Uterus (tissue), 3 donors: ENCODE measurements at regions not wholly inside any gene's neighbourhood (a gene's known extent, or its start where the extent isn't known, plus 50 kb on each side); places are given as distances from the start of the nearest gene placed in this dataset.
"Not testable (repeated sequence)": the region's sequence is repeated elsewhere in the genome, so short reads cannot be mapped to it uniquely, and the experiment has no call there.

Experiments
- DNase-seq, 2 donors: peaks; one replicate each; pipeline ENCODE4 v3.0.0-alpha.2; 2019 to 2020
- H3K27ac ChIP-seq, 2 donors: fragments of 200-600 bp; sonication (generic); 1 replicate in 1 of 2; 2 replicates in 1 of 2; pipeline ENCODE4 v1.5.1; 2016 to 2018
- H3K27me3 ChIP-seq, 2 donors: fragments of 200-600 bp; sonication (generic); one replicate each; pipeline ENCODE4 v1.5.1; 2018 to 2019; ENCODE audit warnings: control low read depth in 1 of 2
- H3K36me3 ChIP-seq, 2 donors: fragments of 200-600 bp; sonication (generic); one replicate each; pipeline ENCODE4 v1.5.1; 2019; ENCODE audit warnings: control low read depth in 1 of 2
- H3K4me1 ChIP-seq, 2 donors: fragments of 200-600 bp; sonication (generic); one replicate each; pipeline ENCODE4 v1.5.1; 2018 to 2019; ENCODE audit warnings: control low read depth in 1 of 2
- H3K4me3 ChIP-seq, 2 donors: fragments of 200-600 bp; sonication (generic); 1 replicate in 1 of 2; 2 replicates in 1 of 2; pipeline ENCODE4 v1.5.1; 2018 to 2019; ENCODE audit warnings: mild to moderate bottlenecking in 1 of 2
- H3K9me3 ChIP-seq, 2 donors: fragments of 200-600 bp; sonication (generic); one replicate each; pipeline ENCODE4 v1.5.1; 2019; ENCODE audit warnings: control low read depth in 1 of 2
- CTCF ChIP-seq, 4 experiments: fragments of 200-600 bp in 2 of 4; fragments of 450-650 bp in 2 of 4; sonication (generic) in 2 of 4; IDR thresholded peaks; one replicate each; pipeline ENCODE4 v1.5.1; 2016 to 2019; ENCODE audit warnings: antibody characterized with exemption in 4 of 4, mild to moderate bottlenecking in 2 of 4, moderate library complexity in 1 of 4
- POLR2A ChIP-seq, 2 donors: fragments of 450-650 bp; IDR thresholded peaks; one replicate each; pipeline ENCODE4 v1.6.1; 2016; ENCODE audit warnings: antibody characterized with exemption in 2 of 2, mild to moderate bottlenecking in 1 of 2, moderate library complexity in 1 of 2
- intact Hi-C: fragments of 100-400 bp; cut with DNase I; formaldehyde crosslinking; loops from one replicate; pipeline ENCODE4 v1.15.1; 2023; ENCODE audit warnings: low total_unique reads
- donor health status: DM: yes; HTN: yes; CAD: no.

GRCh38 chr1:208344202-208344857, 100.1 kb upstream of the PLXNA2 start:
- Histone ChIP-seq H3K27ac (no peak overlapping the region), H3K27me3 (no peaks in the 10 kb centered on the region), H3K4me1 (no peaks in the 10 kb centered on the region), H3K9me3 (no peaks in the 10 kb centered on the region), H3K36me3 (no peaks in the 10 kb centered on the region), H3K4me3 (no peak overlapping the region)
- DNase-seq = no peak
- intact Hi-C loops = no loop called here
- no peak for TF ChIP-seq POLR2A (IDR thresholded peaks at IDR 0.05)
- no peak for TF ChIP-seq CTCF (IDR thresholded peaks at IDR 0.05)

GRCh38 chr1:208347191-208347590, 103.0 kb upstream of the PLXNA2 start:
- no peaks in the 10 kb centered on the region for H3K36me3 ChIP-seq
- no peak for DNase-seq
- no peak overlapping the region for H3K27ac ChIP-seq
- no peaks in the 10 kb centered on the region for H3K27me3 ChIP-seq
- no peak overlapping the region for H3K4me3 ChIP-seq
- no peaks in the 10 kb centered on the region for H3K4me1 ChIP-seq
- H3K9me3 ChIP-seq = no peaks in the 10 kb centered on the region
- no peak for TF ChIP-seq CTCF (IDR thresholded peaks at IDR 0.05)
- TF ChIP-seq POLR2A (IDR thresholded peaks at IDR 0.05) = no peak
- intact Hi-C loops = no loop called here

GRCh38 chr1:208349694-208350330, 105.6 kb upstream of the PLXNA2 start:
- H3K4me1 ChIP-seq = no peaks in the 10 kb centered on the region
- TF ChIP-seq POLR2A (IDR thresholded peaks at IDR 0.05) (no peak), CTCF (IDR thresholded peaks at IDR 0.05) (no peak)
- no peak for DNase-seq
- intact Hi-C loops = no loop called here
- H3K36me3 ChIP-seq = no peaks in the 10 kb centered on the region
- no peaks in the 10 kb centered on the region for H3K9me3 ChIP-seq
- no peak overlapping the region for H3K27ac ChIP-seq
- H3K27me3 ChIP-seq = no peaks in the 10 kb centered on the region
- no peak overlapping the region for H3K4me3 ChIP-seq

DNA sequence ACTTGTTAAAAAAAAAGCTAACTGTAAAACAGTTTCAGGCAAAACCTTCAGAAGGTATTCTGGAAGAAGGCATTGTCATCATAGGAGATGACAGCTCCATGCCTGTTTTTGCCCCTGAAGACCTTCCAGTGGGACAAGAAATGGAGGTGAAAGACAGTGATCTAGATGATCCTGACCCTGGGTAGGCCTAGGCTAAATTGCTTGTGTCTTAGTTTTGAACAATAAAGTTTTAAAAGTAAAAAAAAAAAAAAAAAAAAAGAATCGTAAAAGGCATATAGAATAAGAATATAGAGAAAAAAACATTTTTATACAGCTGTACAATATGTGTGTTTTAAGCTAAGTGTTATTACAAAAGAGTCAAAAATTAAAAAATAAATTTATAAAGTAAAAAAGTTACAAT, 106.6 kb upstream of the PLXNA2 start:
- no peaks in the 10 kb centered on the region for H3K4me1 ChIP-seq
- TF ChIP-seq POLR2A (IDR thresholded peaks at IDR 0.05) (no peak), CTCF (IDR thresholded peaks at IDR 0.05) (no peak)
- no peaks in the 10 kb centered on the region for H3K9me3 ChIP-seq
- no peak overlapping the region for H3K4me3 ChIP-seq
- DNase-seq = no peak
- H3K27me3 ChIP-seq = no peaks in the 10 kb centered on the region
- intact Hi-C loops = no loop called here
- H3K36me3 ChIP-seq = no peaks in the 10 kb centered on the region
- no peak overlapping the region for H3K27ac ChIP-seq

DNA sequence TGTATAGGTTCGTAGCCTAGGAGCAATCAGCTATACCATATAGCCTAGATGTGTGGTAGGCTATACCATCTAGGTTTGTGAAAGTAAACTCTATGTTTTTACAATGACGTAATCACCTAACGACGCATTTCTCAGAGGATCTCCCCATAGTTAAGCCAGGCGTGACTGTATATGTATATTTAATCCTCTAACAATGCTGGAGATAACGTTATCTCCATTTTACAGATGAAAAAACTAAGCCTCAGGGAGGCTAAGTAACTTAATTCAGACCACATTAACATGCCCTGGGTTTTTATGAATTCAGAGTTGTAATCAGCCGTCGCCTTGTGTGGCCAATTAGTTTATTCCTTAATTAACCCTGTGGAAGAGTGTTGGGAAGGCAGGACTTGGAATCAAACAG, 107.7 kb upstream of the PLXNA2 start:
- H3K4me3 ChIP-seq = no peak overlapping the region

GRCh38 chr1:208353797-208354196, 109.6 kb upstream of the PLXNA2 start:
- H3K27me3 ChIP-seq, H3K9me3 ChIP-seq, H3K4me1 ChIP-seq: not testable (repeated sequence)

More for the DNA sequence above, 107.7 kb upstream of the PLXNA2 start:
- H3K36me3 ChIP-seq = no peaks in the 10 kb centered on the region
- H3K4me1 ChIP-seq = no peaks in the 10 kb centered on the region
- no peaks in the 10 kb centered on the region for H3K27me3 ChIP-seq
- TF ChIP-seq POLR2A (IDR thresholded peaks at IDR 0.05) (no peak), CTCF (IDR thresholded peaks at IDR 0.05) (no peak)
- H3K9me3 ChIP-seq = no peaks in the 10 kb centered on the region
- H3K27ac ChIP-seq = no peak overlapping the region
- DNase-seq = no peak
- intact Hi-C loops = no loop called here

More at GRCh38 chr1:208353797-208354196, 109.6 kb upstream of the PLXNA2 start:
- H3K27ac ChIP-seq, H3K4me3 ChIP-seq, intact Hi-C loops, DNase-seq, H3K36me3 ChIP-seq: not testable (repeated sequence)
